ENCODE measurements at regions not wholly inside any gene's neighbourhood (a gene's known extent, or its start where the extent isn't known, plus 50 kb on each side); places are given as distances from the start of the nearest gene placed in this dataset.

DNA sequence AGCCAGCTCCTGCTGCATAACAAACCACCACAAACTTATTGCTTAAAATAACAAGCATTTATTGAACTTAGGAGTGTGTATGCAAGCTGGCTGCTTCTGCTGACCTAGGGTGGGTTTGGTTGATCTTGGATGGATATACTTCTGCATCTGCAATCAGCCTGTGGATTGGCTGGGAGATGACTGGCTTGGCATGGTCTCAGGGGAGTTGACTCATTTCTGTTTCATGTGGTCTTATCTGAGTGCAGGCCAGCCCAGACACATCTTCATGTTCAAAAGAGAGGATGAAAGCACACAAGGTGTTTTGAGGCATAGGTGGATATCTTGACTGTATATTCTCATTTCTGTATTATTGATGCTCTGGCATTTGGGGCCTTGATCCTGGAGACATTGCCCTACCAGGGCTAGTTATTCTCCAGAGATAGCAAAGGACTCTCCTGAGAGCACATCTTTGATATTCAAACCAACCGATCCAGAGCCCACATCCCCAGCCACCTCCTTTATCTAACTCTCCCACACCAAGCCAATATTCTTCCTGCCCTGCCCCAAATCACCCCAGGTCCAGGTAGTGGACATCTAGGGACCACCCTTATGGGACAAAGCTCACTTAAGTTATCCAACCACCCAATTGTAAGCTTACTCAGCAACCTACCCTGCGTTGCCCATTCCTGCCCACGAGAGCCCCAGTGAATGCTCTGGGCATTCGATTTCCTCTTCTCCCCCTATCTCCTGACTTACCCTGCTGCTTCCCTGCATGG lies 350.8 kb downstream of the PTPRU start:
- CTCF ChIA-PET: no interaction called here
- POLR2A ChIA-PET: no interaction called here
- no peak overlapping the region for H3K27ac ChIP-seq (ENCODE audit: low read depth, low read length)
- H3K4me1 ChIP-seq (ENCODE audit: control insufficient read depth in 1 of 2, insufficient read depth in 2 of 2, low read length in 2 of 2): peaks cover 0 to 5% of the 10 kb centered on the region in 2 experiments; a peak in 2 of 4 replicates
- no peaks in the 10 kb centered on the region for H3K36me3 ChIP-seq (ENCODE audit: control insufficient read depth in 1 of 2, insufficient read depth in 2 of 2, low read length in 2 of 2)
- H3K4me3 ChIP-seq (replicated peaks in 1 of 2; ENCODE audit: low read depth in 1 of 2, low read length in 2 of 2): no peak overlapping the region
- intact Hi-C loops (cut with micrococcal nuclease): no loop called here
- H3K4me2 ChIP-seq (ENCODE audit: low read length): no peak overlapping the region
- ATAC-seq (no peak), DNase-seq (ENCODE audit: low read depth, low spot score) (no peak)
- no peaks in the 10 kb centered on the region for H3K9me3 ChIP-seq (ENCODE audit: control insufficient read depth in 1 of 2, insufficient read depth in 1 of 2, low read depth in 1 of 2, low read length in 2 of 2)
- no peaks in the 10 kb centered on the region for H3K79me2 ChIP-seq (ENCODE audit: insufficient read depth, low read length)
- RAD21 ChIA-PET (ENCODE audit: low non-redundant PET in 1 of 2, low total read pairs in 2 of 2, uncharacterized antibody in 2 of 2, unreplicated experiment in 2 of 2): no interaction called here
- H3K9me2 ChIP-seq (ENCODE audit: insufficient read depth): no peaks in the 10 kb centered on the region
- no TSS peak for BruUV-seq (replicated peaks)
- no peaks in the 10 kb centered on the region for H3K27me3 ChIP-seq (ENCODE audit: insufficient read depth, low read length)
- TF ChIP-seq SIN3A (IDR thresholded peaks at IDR 0.05; ENCODE audit: low read depth) (no peak), SRF (IDR thresholded peaks at IDR 0.05; ENCODE audit: low read depth) (no peak)
- TF ChIP-seq, protein P1, sequence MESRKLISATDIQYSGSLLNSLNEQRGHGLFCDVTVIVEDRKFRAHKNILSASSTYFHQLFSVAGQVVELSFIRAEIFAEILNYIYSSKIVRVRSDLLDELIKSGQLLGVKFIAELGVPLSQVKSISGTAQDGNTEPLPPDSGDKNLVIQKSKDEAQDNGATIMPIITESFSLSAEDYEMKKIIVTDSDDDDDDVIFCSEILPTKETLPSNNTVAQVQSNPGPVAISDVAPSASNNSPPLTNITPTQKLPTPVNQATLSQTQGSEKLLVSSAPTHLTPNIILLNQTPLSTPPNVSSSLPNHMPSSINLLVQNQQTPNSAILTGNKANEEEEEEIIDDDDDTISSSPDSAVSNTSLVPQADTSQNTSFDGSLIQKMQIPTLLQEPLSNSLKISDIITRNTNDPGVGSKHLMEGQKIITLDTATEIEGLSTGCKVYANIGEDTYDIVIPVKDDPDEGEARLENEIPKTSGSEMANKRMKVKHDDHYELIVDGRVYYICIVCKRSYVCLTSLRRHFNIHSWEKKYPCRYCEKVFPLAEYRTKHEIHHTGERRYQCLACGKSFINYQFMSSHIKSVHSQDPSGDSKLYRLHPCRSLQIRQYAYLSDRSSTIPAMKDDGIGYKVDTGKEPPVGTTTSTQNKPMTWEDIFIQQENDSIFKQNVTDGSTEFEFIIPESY (IDR thresholded peaks at IDR 0.05; ENCODE audit: extremely low read depth, insufficient replicate concordance, low read length): no peak
- no peak overlapping the region for H3K9ac ChIP-seq (ENCODE audit: low read length)
- no peaks in the 10 kb centered on the region for H4K20me1 ChIP-seq (ENCODE audit: insufficient read depth)
- no peak overlapping the region for H2AFZ ChIP-seq (ENCODE audit: low read depth, low read length, poor library complexity, severe bottlenecking)

DNA sequence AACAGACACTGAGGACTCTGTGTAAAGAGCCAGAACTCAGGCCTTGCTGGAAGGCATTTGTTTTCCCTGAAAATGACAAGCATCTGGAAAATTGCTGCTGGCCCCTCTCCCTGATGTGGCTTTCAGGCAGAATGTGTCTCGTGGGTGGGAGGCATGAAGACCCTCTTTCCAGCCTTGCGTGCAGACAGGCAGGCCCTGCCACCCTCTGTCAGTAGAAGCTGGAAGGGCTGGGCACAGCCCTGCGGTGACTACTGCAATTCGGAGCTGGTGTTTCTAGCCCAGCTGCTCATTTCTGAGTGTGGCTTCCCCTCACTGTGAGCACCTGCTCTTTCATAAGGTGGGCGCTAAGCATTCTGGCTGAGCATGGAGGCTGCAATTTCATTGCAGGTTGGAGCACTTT lies 349.9 kb downstream of the PTPRU start:
- H3K27me3 ChIP-seq (ENCODE audit: insufficient read depth, low read length): no peaks in the 10 kb centered on the region
- ATAC-seq: no peak
- H3K36me3 ChIP-seq (ENCODE audit: control insufficient read depth in 1 of 2, insufficient read depth in 2 of 2, low read length in 2 of 2): no peaks in the 10 kb centered on the region
- DNase-seq (ENCODE audit: low read depth, low spot score): no peak
- H3K4me2 ChIP-seq (ENCODE audit: low read length): no peak overlapping the region
- H3K9ac ChIP-seq (ENCODE audit: low read length): no peak overlapping the region
- no peaks in the 10 kb centered on the region for H3K79me2 ChIP-seq (ENCODE audit: insufficient read depth, low read length)
- no peak overlapping the region for H3K27ac ChIP-seq (ENCODE audit: low read depth, low read length)
- intact Hi-C loops (cut with micrococcal nuclease): no loop called here
- H3K4me3 ChIP-seq (replicated peaks in 1 of 2; ENCODE audit: low read depth in 1 of 2, low read length in 2 of 2): no peak overlapping the region
- H3K4me1 ChIP-seq (ENCODE audit: control insufficient read depth in 1 of 2, insufficient read depth in 2 of 2, low read length in 2 of 2): peaks cover 0 to 5% of the 10 kb centered on the region in 2 experiments; a peak in 2 of 4 replicates
- POLR2A ChIA-PET: no interaction called here
- CTCF ChIA-PET: no interaction called here
- no peaks in the 10 kb centered on the region for H4K20me1 ChIP-seq (ENCODE audit: insufficient read depth)
- no TSS peak for BruUV-seq (replicated peaks)
- no peaks in the 10 kb centered on the region for H3K9me3 ChIP-seq (ENCODE audit: control insufficient read depth in 1 of 2, insufficient read depth in 1 of 2, low read depth in 1 of 2, low read length in 2 of 2)
- H3K9me2 ChIP-seq (ENCODE audit: insufficient read depth): no peaks in the 10 kb centered on the region
- RAD21 ChIA-PET (ENCODE audit: low non-redundant PET in 1 of 2, low total read pairs in 2 of 2, uncharacterized antibody in 2 of 2, unreplicated experiment in 2 of 2): no interaction called here
- H2AFZ ChIP-seq (ENCODE audit: low read depth, low read length, poor library complexity, severe bottlenecking): no peak overlapping the region
- TF ChIP-seq SRF (IDR thresholded peaks at IDR 0.05; ENCODE audit: low read depth) (no peak), TCF7L2 (IDR thresholded peaks at IDR 0.05; ENCODE audit: borderline replicate concordance, extremely low read depth, insufficient read depth, insufficient read length) (no peak), CBX3 (IDR thresholded peaks at IDR 0.05; ENCODE audit: low read depth) (no peak), ZFX (IDR thresholded peaks at IDR 0.05) (no peak), JUND (IDR thresholded peaks at IDR 0.05) (no peak), POLR2AphosphoS5 (IDR thresholded peaks at IDR 0.05; ENCODE audit: low read depth, low read length) (no peak), POLR2A (IDR thresholded peaks at IDR 0.05; ENCODE audit: borderline replicate concordance, extremely low read depth, insufficient read depth, insufficient read length) (no peak), RAD21 (IDR thresholded peaks at IDR 0.05; ENCODE audit: low read depth) (no peak)
- TF ChIP-seq, protein P2, sequence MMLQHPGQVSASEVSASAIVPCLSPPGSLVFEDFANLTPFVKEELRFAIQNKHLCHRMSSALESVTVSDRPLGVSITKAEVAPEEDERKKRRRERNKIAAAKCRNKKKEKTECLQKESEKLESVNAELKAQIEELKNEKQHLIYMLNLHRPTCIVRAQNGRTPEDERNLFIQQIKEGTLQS (IDR thresholded peaks at IDR 0.05): no peak
- TF ChIP-seq, protein P1 (IDR thresholded peaks at IDR 0.05; ENCODE audit: extremely low read depth, insufficient replicate concordance, low read length): no peak
- TF ChIP-seq, protein P3, sequence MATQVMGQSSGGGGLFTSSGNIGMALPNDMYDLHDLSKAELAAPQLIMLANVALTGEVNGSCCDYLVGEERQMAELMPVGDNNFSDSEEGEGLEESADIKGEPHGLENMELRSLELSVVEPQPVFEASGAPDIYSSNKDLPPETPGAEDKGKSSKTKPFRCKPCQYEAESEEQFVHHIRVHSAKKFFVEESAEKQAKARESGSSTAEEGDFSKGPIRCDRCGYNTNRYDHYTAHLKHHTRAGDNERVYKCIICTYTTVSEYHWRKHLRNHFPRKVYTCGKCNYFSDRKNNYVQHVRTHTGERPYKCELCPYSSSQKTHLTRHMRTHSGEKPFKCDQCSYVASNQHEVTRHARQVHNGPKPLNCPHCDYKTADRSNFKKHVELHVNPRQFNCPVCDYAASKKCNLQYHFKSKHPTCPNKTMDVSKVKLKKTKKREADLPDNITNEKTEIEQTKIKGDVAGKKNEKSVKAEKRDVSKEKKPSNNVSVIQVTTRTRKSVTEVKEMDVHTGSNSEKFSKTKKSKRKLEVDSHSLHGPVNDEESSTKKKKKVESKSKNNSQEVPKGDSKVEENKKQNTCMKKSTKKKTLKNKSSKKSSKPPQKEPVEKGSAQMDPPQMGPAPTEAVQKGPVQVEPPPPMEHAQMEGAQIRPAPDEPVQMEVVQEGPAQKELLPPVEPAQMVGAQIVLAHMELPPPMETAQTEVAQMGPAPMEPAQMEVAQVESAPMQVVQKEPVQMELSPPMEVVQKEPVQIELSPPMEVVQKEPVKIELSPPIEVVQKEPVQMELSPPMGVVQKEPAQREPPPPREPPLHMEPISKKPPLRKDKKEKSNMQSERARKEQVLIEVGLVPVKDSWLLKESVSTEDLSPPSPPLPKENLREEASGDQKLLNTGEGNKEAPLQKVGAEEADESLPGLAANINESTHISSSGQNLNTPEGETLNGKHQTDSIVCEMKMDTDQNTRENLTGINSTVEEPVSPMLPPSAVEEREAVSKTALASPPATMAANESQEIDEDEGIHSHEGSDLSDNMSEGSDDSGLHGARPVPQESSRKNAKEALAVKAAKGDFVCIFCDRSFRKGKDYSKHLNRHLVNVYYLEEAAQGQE (IDR thresholded peaks at IDR 0.05; ENCODE audit: low read depth): no peak

Measured in HCT116 (cell line).